HL-60 (cell line): ENCODE measurements at regions not wholly inside any gene's neighbourhood (a gene's known extent, or its start where the extent isn't known, plus 50 kb on each side); places are given as distances from the start of the nearest gene placed in this dataset.

Experiments used
- DNase-seq, 2 experiments: peaks; one replicate each; pipeline ENCODE4 v3.0.0-alpha.2; 2010 to 2020; ENCODE audit warnings: low read depth in 1 of 2, low spot score in 1 of 2
- H3K27ac ChIP-seq: fragments of 250-450 bp; sonication (Bioruptor Pico); replicated peaks from 2 replicates; pipeline ENCODE4 v1.5.1; 2020; ENCODE audit warnings: mild to moderate bottlenecking, moderate library complexity
- H3K27me3 ChIP-seq: fragments of 250-450 bp; sonication (Bioruptor Pico); 2 replicates; pipeline ENCODE4 v1.5.1; 2021; ENCODE audit warnings: mild to moderate bottlenecking, moderate library complexity; ENCODE audit not compliant: insufficient read depth, poor library complexity, severe bottlenecking
- H3K4me3 ChIP-seq: replicated peaks from 2 replicates; pipeline ENCODE4 v1.5.1; 2011; ENCODE audit warnings: mild to moderate bottlenecking, control low read depth, low read length; ENCODE audit not compliant: insufficient read depth
- CTCF ChIP-seq: IDR thresholded peaks from one replicate; pipeline ENCODE4 v1.5.1; 2011; ENCODE audit warnings: low read length, control low read depth, inconsistent platforms; ENCODE audit not compliant: insufficient read depth
- GABPA ChIP-seq: IDR thresholded peaks from 2 replicates; pipeline ENCODE4 v1.6.1; 2012; ENCODE audit warnings: low read depth
- POLR2AphosphoS5 ChIP-seq: IDR thresholded peaks from 2 replicates; pipeline ENCODE4 v1.6.1; 2012; ENCODE audit warnings: low read depth
- REST ChIP-seq: IDR thresholded peaks from 2 replicates; pipeline ENCODE4 v1.6.1; 2012; ENCODE audit warnings: low read depth; ENCODE audit not compliant: insufficient replicate concordance
- SPI1 ChIP-seq: IDR thresholded peaks from 2 replicates; pipeline ENCODE4 v1.6.1; 2012; ENCODE audit warnings: low read depth, mild to moderate bottlenecking, borderline replicate concordance

- TF ChIP-seq REST = no peak
- no peak for TF ChIP-seq CTCF
- no peak for TF ChIP-seq GABPA
- TF ChIP-seq SPI1 = no peak
- TF ChIP-seq POLR2AphosphoS5 = no peak
- H3K27me3 ChIP-seq = no peaks in the 10 kb centered on the region
- no peak overlapping the region for H3K27ac ChIP-seq
- no peak overlapping the region for H3K4me3 ChIP-seq
- no peak for DNase-seq
Observed at GRCh38 chr20:11368965-11369711, 548.6 kb upstream of the BTBD3 start.

GRCh38 chr20:11371831-11372230, 545.9 kb upstream of the BTBD3 start:
- Histone ChIP-seq H3K27ac (no peak overlapping the region), H3K4me3 (no peak overlapping the region), H3K27me3 (no peaks in the 10 kb centered on the region)
- no peak for DNase-seq
- TF ChIP-seq GABPA = no peak
- no peak for TF ChIP-seq SPI1
- no peak for TF ChIP-seq CTCF
- TF ChIP-seq REST = no peak
- TF ChIP-seq POLR2AphosphoS5 = no peak

GRCh38 chr20:11372876-11373790, 544.6 kb upstream of the BTBD3 start:
- TF ChIP-seq GABPA (no peak), SPI1 (no peak), REST (no peak), CTCF (no peak), POLR2AphosphoS5 (no peak)
- no peak overlapping the region for H3K27ac ChIP-seq
- H3K27me3 ChIP-seq = no peaks in the 10 kb centered on the region
- no peak overlapping the region for H3K4me3 ChIP-seq
- DNase-seq = no peak
